Natural killer cell (primary cell): ENCODE measurements at regions not wholly inside any gene's neighbourhood (a gene's known extent, or its start where the extent isn't known, plus 50 kb on each side); places are given as distances from the start of the nearest gene placed in this dataset.

Experiments used
- ATAC-seq, 3 donors: fragments of 150-1000 bp in 2 of 3; fragments of 200-7000 bp in 1 of 3; cut with Tn5 transposase; 1 replicate in 1 of 3; 2 replicates in 2 of 3; pipeline ENCODE4 v1.10.0; 2021; ENCODE audit warnings: mild to moderate bottlenecking in 2 of 3, moderate library complexity in 2 of 3
- DNase-seq, 2 donors: peaks; one replicate each; pipeline versions ENCODE4 v3.0.0 to v3.0.0-alpha.2; 2013 to 2021; ENCODE audit warnings: mixed read lengths in 1 of 2
- H3K27ac ChIP-seq: one replicate; pipeline ENCODE4 v1.5.1; 2013; ENCODE audit warnings: mild to moderate bottlenecking, low read length
- H3K27me3 ChIP-seq: one replicate; pipeline ENCODE4 v1.6.1; 2013; ENCODE audit warnings: low read length; ENCODE audit not compliant: control insufficient read depth, insufficient read depth
- H3K36me3 ChIP-seq: one replicate; pipeline ENCODE4 v1.6.1; 2013; ENCODE audit warnings: low read length; ENCODE audit not compliant: control insufficient read depth, insufficient read depth
- H3K4me1 ChIP-seq: one replicate; pipeline ENCODE4 v1.6.1; 2013; ENCODE audit warnings: low read length; ENCODE audit not compliant: control insufficient read depth, insufficient read depth
- H3K4me3 ChIP-seq: one replicate; pipeline ENCODE4 v1.5.1; 2013; ENCODE audit warnings: low read length
- H3K9me3 ChIP-seq: one replicate; pipeline ENCODE4 v1.6.1; 2013; ENCODE audit warnings: low read length; ENCODE audit not compliant: control insufficient read depth, insufficient read depth
- H3K27ac Mint-ChIP-seq, 2 donors: one replicate each; pipeline ENCODE4 v1.8.0; 2022; ENCODE audit warnings: mild to moderate bottlenecking in 2 of 2, mixed read lengths in 2 of 2, moderate library complexity in 1 of 2
- H3K27me3 Mint-ChIP-seq, 2 donors: one replicate each; pipeline ENCODE4 v1.8.0; 2022; ENCODE audit warnings: low read depth in 2 of 2, mixed read lengths in 2 of 2
- H3K36me3 Mint-ChIP-seq: one replicate; pipeline ENCODE4 v1.8.0; 2022; ENCODE audit warnings: mixed read lengths
- H3K4me1 Mint-ChIP-seq, 2 donors: one replicate each; pipeline ENCODE4 v1.8.0; 2022; ENCODE audit warnings: mixed read lengths in 2 of 2
- H3K4me3 Mint-ChIP-seq: one replicate; pipeline ENCODE4 v1.8.0; 2022; ENCODE audit warnings: mild to moderate bottlenecking, moderate library complexity, mixed read lengths
- H3K9me3 Mint-ChIP-seq, 2 donors: one replicate each; pipeline ENCODE4 v1.8.0; 2022; ENCODE audit warnings: mixed read lengths in 2 of 2
- CTCF ChIP-seq: fragments of 200-600 bp; IDR thresholded peaks from one replicate; pipeline ENCODE4 v1.8.0; 2022; ENCODE audit warnings: antibody characterized with exemption
- WGBS: methylation state at CpG from one replicate; pipeline ENCODE4 v1.1.7; 2013; ENCODE audit warnings: missing lambda C conversion rate; ENCODE audit not compliant: insufficient coverage; 5-methylcytosine and 5-hydroxymethylcytosine counted together
- intact Hi-C: fragments of 100-400 bp; cut with micrococcal nuclease; formaldehyde crosslinking; loops from one replicate; pipeline ENCODE4 v1.14.2; 2022

GRCh38 chr22:25357606-25358420, 138.4 kb downstream of the CRYBB2 start:
- Histone ChIP-seq H3K4me3 (no peak overlapping the region), H3K4me1 (peaks cover 5% of the 10 kb centered on the region), H3K36me3 (peaks cover 20% of the 10 kb centered on the region), H3K9me3 (no peaks in the 10 kb centered on the region), H3K27me3 (no peaks in the 10 kb centered on the region), H3K27ac (no peak overlapping the region)
- ATAC-seq, result no peak
- H3K4me1 Mint-ChIP-seq, result peaks cover 9 to 10% of the 10 kb centered on the region in 2 donors
- intact Hi-C loops, result no loop called here
- 90% methylated on average over 7 of the region's 7 CpGs for WGBS
- DNase-seq, result no peak
- no peak overlapping the region for H3K27ac Mint-ChIP-seq
- no peaks in the 10 kb centered on the region for H3K9me3 Mint-ChIP-seq
- no peaks in the 10 kb centered on the region for H3K27me3 Mint-ChIP-seq
- TF ChIP-seq CTCF, result no peak
- no peaks in the 10 kb centered on the region for H3K36me3 Mint-ChIP-seq
- H3K4me3 Mint-ChIP-seq, result no peak overlapping the region

- H3K27ac Mint-ChIP-seq, result no peak overlapping the region
- Histone ChIP-seq H3K9me3 (no peaks in the 10 kb centered on the region), H3K27me3 (no peaks in the 10 kb centered on the region), H3K4me3 (no peak overlapping the region), H3K4me1 (peaks cover 5% of the 10 kb centered on the region), H3K27ac (no peak overlapping the region), H3K36me3 (peaks cover 20% of the 10 kb centered on the region)
- no peaks in the 10 kb centered on the region for H3K36me3 Mint-ChIP-seq
- H3K4me1 Mint-ChIP-seq, result peaks cover 9 to 13% of the 10 kb centered on the region in 2 donors
- H3K27me3 Mint-ChIP-seq, result no peaks in the 10 kb centered on the region
- no peak for DNase-seq
- intact Hi-C loops, result no loop called here
- no peak for ATAC-seq
- H3K4me3 Mint-ChIP-seq, result no peak overlapping the region
- no peak for TF ChIP-seq CTCF
- H3K9me3 Mint-ChIP-seq, result no peaks in the 10 kb centered on the region
- WGBS, result 90% methylated on average over 15 of the region's 15 CpGs
These were observed 139.2 kb downstream of the CRYBB2 start for GRCh38 chr22:25358421-25359170.

GRCh38 chr22:25359601-25360261, 140.3 kb downstream of the CRYBB2 start:
- no peak for TF ChIP-seq CTCF
- Histone ChIP-seq H3K27me3 (no peaks in the 10 kb centered on the region), H3K4me3 (no peak overlapping the region), H3K27ac (no peak overlapping the region), H3K9me3 (no peaks in the 10 kb centered on the region), H3K36me3 (peaks cover 13% of the 10 kb centered on the region), H3K4me1 (peaks cover 5% of the 10 kb centered on the region)
- Mint-ChIP-seq H3K36me3 (no peaks in the 10 kb centered on the region), H3K9me3 (no peaks in the 10 kb centered on the region), H3K4me1 (peaks cover 13 to 18% of the 10 kb centered on the region in 2 donors), H3K4me3 (no peak overlapping the region), H3K27me3 (no peaks in the 10 kb centered on the region), H3K27ac (no peak overlapping the region)
- no peak for DNase-seq
- 97% methylated on average over 26 of the region's 26 CpGs for WGBS
- intact Hi-C loops, result loop anchor here (5.0 kb wide), 1 partner anchor 973 kb away; no protein-coding TSS in a partner anchor
- no peak for ATAC-seq
